Progenitor cell of endocrine pancreas (in vitro differentiated cells): ENCODE measurements at regions not wholly inside any gene's neighbourhood (a gene's known extent, or its start where the extent isn't known, plus 50 kb on each side); places are given as distances from the start of the nearest gene placed in this dataset.
"Not testable (repeated sequence)": the region's sequence is repeated elsewhere in the genome, so short reads cannot be mapped to it uniquely, and the experiment has no call there.

Source experiments
- DNase-seq: peaks from one replicate; pipeline ENCODE4 v3.0.0; 2021; ENCODE audit warnings: low spot score; ENCODE audit not compliant: unreplicated experiment
- H3K27ac Mint-ChIP-seq: 2 replicates; pipeline ENCODE4 v1.8.0; 2021; ENCODE audit warnings: mild to moderate bottlenecking, moderate library complexity, mixed read lengths
- H3K27me3 Mint-ChIP-seq: 2 replicates; pipeline ENCODE4 v1.8.0; 2021; ENCODE audit warnings: mixed read lengths
- H3K36me3 Mint-ChIP-seq: 2 replicates; pipeline ENCODE4 v1.8.0; 2022; ENCODE audit warnings: mixed read lengths; ENCODE audit not compliant: insufficient read depth
- H3K4me1 Mint-ChIP-seq: 2 replicates; pipeline ENCODE4 v1.8.0; 2021; ENCODE audit warnings: low read depth, mixed read lengths
- H3K4me3 Mint-ChIP-seq: 2 replicates; pipeline ENCODE4 v1.8.0; 2021; ENCODE audit warnings: low read depth, mild to moderate bottlenecking, moderate library complexity, mixed read lengths
- H3K9me3 Mint-ChIP-seq: 2 replicates; pipeline ENCODE4 v1.8.0; 2021; ENCODE audit warnings: low read depth, mixed read lengths
- CTCF ChIP-seq: fragments of 200-600 bp; sonication (generic); IDR thresholded peaks from one replicate; pipeline ENCODE4 v1.5.0; 2021; ENCODE audit warnings: antibody characterized with exemption, mild to moderate bottlenecking; ENCODE audit not compliant: unreplicated experiment

- Mint-ChIP-seq H3K36me3 (no peaks in the 10 kb centered on the region), H3K9me3 (peaks cover 8% of the 10 kb centered on the region), H3K27ac (no peak overlapping the region), H3K27me3 (no peaks in the 10 kb centered on the region), H3K4me1 (no peaks in the 10 kb centered on the region), H3K4me3 (no peak overlapping the region)
- no peak for DNase-seq
- TF ChIP-seq CTCF, result no peak
These were observed 100.5 kb downstream of the CCDC71L start for GRCh38 chr7:106560482-106560881.

GRCh38 chr7:106556244-106556643 lies 104.7 kb downstream of the CCDC71L start:
- H3K36me3 Mint-ChIP-seq, H3K27ac Mint-ChIP-seq, H3K4me1 Mint-ChIP-seq, H3K27me3 Mint-ChIP-seq, DNase-seq, H3K4me3 Mint-ChIP-seq: not testable (repeated sequence)
- peaks cover 13% of the 10 kb centered on the region for H3K9me3 Mint-ChIP-seq

GRCh38 chr7:106554623-106555022 lies 106.3 kb downstream of the CCDC71L start:
- H3K27ac Mint-ChIP-seq, H3K36me3 Mint-ChIP-seq, H3K4me1 Mint-ChIP-seq, H3K4me3 Mint-ChIP-seq, H3K27me3 Mint-ChIP-seq, DNase-seq: not testable (repeated sequence)
- peaks cover 13% of the 10 kb centered on the region for H3K9me3 Mint-ChIP-seq

GRCh38 chr7:106553446-106553836 lies 107.5 kb downstream of the CCDC71L start:
- TF ChIP-seq CTCF, result no peak
- Mint-ChIP-seq H3K27me3 (no peaks in the 10 kb centered on the region), H3K4me1 (no peaks in the 10 kb centered on the region), H3K36me3 (peaks cover 2% of the 10 kb centered on the region), H3K9me3 (peaks cover 13% of the 10 kb centered on the region), H3K27ac (no peak overlapping the region), H3K4me3 (no peak overlapping the region)
- DNase-seq, result no peak

GRCh38 chr7:106552645-106553445 lies 108.1 kb downstream of the CCDC71L start:
- peaks cover 9% of the 10 kb centered on the region for H3K9me3 Mint-ChIP-seq
- H3K27ac Mint-ChIP-seq, result no peak overlapping the region
- H3K4me3 Mint-ChIP-seq, result no peak overlapping the region
- peaks cover 2% of the 10 kb centered on the region for H3K36me3 Mint-ChIP-seq
- no peaks in the 10 kb centered on the region for H3K27me3 Mint-ChIP-seq
- H3K4me1 Mint-ChIP-seq, result no peaks in the 10 kb centered on the region
- no peak for DNase-seq
- no peak for TF ChIP-seq CTCF

GRCh38 chr7:106551936-106552335 lies 109.0 kb downstream of the CCDC71L start:
- no peak for DNase-seq
- Mint-ChIP-seq H3K27ac (no peak overlapping the region), H3K36me3 (peaks cover 2% of the 10 kb centered on the region), H3K4me3 (no peak overlapping the region), H3K27me3 (no peaks in the 10 kb centered on the region), H3K9me3 (peaks cover 5% of the 10 kb centered on the region), H3K4me1 (no peaks in the 10 kb centered on the region)
- TF ChIP-seq CTCF, result no peak
